ENCODE measurements at regions not wholly inside any gene's neighbourhood (a gene's known extent, or its start where the extent isn't known, plus 50 kb on each side); places are given as distances from the start of the nearest gene placed in this dataset.

DNA sequence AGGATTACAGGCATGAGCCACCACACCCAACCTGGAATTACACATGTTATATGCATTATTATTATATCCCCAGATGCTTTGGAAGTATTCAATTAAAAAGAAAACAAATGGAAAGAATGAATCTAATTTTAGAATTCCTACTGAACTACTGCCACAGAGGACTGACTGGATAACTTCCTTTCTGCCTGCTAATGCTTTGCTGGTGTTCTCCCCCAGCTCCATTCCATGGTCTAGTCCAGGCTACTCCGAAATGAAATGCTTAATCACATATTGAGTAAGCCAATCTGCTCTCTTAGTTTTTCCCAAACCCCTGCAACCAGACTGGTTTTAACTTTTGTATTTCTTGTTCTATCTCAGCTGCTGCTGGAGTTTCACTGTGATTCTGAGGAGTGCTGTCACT is 519.1 kb downstream of the SOX11 start:
- TF ChIP-seq, protein P1, sequence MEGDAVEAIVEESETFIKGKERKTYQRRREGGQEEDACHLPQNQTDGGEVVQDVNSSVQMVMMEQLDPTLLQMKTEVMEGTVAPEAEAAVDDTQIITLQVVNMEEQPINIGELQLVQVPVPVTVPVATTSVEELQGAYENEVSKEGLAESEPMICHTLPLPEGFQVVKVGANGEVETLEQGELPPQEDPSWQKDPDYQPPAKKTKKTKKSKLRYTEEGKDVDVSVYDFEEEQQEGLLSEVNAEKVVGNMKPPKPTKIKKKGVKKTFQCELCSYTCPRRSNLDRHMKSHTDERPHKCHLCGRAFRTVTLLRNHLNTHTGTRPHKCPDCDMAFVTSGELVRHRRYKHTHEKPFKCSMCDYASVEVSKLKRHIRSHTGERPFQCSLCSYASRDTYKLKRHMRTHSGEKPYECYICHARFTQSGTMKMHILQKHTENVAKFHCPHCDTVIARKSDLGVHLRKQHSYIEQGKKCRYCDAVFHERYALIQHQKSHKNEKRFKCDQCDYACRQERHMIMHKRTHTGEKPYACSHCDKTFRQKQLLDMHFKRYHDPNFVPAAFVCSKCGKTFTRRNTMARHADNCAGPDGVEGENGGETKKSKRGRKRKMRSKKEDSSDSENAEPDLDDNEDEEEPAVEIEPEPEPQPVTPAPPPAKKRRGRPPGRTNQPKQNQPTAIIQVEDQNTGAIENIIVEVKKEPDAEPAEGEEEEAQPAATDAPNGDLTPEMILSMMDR (IDR thresholded peaks at IDR 0.05; ENCODE audit: insufficient read depth, low read depth, low read length) = no peak
- TF ChIP-seq EZH2 (IDR thresholded peaks at IDR 0.05; ENCODE audit: insufficient read depth, low read length) = no peak
